GM21447 (cell line): ENCODE measurements at regions not wholly inside any gene's neighbourhood (a gene's known extent, or its start where the extent isn't known, plus 50 kb on each side); places are given as distances from the start of the nearest gene placed in this dataset.

Source experiments
- ATAC-seq: cut with Tn5 transposase; IDR thresholded peaks from one replicate; pipeline ENCODE4 v1.9.1; 2021; ENCODE audit not compliant: unreplicated experiment

- ATAC-seq = no peak
These were observed 397.8 kb upstream of the TLE4 start for GRCh38 chr9:79173932-79174331.

GRCh38 chr9:79176014-79176697 lies 395.6 kb upstream of the TLE4 start:
- no peak for ATAC-seq

- no peak for ATAC-seq
These were observed 386.9 kb upstream of the TLE4 start for GRCh38 chr9:79184831-79185230.

GRCh38 chr9:79185866-79186265 lies 385.9 kb upstream of the TLE4 start:
- no peak for ATAC-seq

GRCh38 chr9:79189511-79189924 lies 382.2 kb upstream of the TLE4 start:
- no peak for ATAC-seq

GRCh38 chr9:79193001-79193400 lies 378.8 kb upstream of the TLE4 start:
- no peak for ATAC-seq

GRCh38 chr9:79193501-79194223 lies 378.1 kb upstream of the TLE4 start:
- no peak for ATAC-seq

- no peak for ATAC-seq
These were observed 375.9 kb upstream of the TLE4 start for GRCh38 chr9:79195879-79196278.

GRCh38 chr9:79196606-79197005 lies 375.2 kb upstream of the TLE4 start:
- no peak for ATAC-seq

GRCh38 chr9:79200336-79200735 lies 371.4 kb upstream of the TLE4 start:
- no peak for ATAC-seq

- no peak for ATAC-seq
These were observed 370.1 kb upstream of the TLE4 start for GRCh38 chr9:79201636-79202035.

GRCh38 chr9:79208791-79209396 lies 362.9 kb upstream of the TLE4 start:
- ATAC-seq = no peak

- ATAC-seq = no peak
These were observed 361.1 kb upstream of the TLE4 start for GRCh38 chr9:79210541-79211243.

- no peak for ATAC-seq
These were observed 358.2 kb upstream of the TLE4 start for GRCh38 chr9:79213417-79214125.

GRCh38 chr9:79215821-79216220 lies 355.9 kb upstream of the TLE4 start:
- no peak for ATAC-seq

GRCh38 chr9:79220251-79220650 lies 351.5 kb upstream of the TLE4 start:
- ATAC-seq = no peak

GRCh38 chr9:79220666-79221065 lies 351.1 kb upstream of the TLE4 start:
- ATAC-seq = no peak

- no peak for ATAC-seq
These were observed 350.7 kb upstream of the TLE4 start for GRCh38 chr9:79221084-79221483.

- ATAC-seq = no peak
These were observed 349.3 kb upstream of the TLE4 start for GRCh38 chr9:79222483-79222882.

GRCh38 chr9:79224672-79225433 lies 346.9 kb upstream of the TLE4 start:
- ATAC-seq = no peak
